ENCODE measurements at regions not wholly inside any gene's neighbourhood (a gene's known extent, or its start where the extent isn't known, plus 50 kb on each side); places are given as distances from the start of the nearest gene placed in this dataset.

DNA sequence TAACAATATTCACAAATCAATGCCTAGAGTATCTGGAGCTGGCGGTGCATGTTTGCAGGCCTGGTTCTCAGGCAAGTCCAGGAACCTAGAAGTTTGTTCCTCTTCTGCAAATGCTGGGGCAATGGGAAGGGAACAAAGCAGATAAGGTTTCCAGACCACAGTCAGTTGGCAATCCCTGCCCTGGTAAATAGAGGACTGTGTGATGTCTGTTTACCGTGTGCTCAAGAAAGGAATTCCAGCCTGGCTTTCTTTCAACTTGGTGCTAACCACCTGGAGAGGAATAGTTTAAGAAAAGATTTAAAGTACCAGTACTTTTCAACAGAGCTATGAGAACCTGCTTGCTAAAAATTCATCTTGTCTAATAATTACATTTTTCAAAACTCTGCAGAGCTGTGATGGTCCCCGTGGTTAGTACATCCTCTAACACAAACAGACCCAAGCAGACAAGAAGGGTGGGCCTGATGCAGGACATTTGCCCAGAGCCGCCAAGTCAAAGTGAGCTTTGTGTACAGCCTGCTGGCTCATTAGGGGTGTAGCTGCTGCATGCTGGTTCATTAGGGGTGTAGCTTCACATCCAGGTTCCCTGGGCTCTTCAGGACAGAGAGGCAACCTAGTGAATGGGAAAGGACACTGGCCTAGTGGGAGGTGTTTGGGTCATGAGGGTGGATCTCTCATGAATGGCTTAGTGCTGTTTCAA lies 220.5 kb downstream of the SQOR start:
- FAIRE-seq (no peak), DNase-seq (ENCODE audit: insufficient read length, low spot score) (no peak)
- TF ChIP-seq, protein P1, sequence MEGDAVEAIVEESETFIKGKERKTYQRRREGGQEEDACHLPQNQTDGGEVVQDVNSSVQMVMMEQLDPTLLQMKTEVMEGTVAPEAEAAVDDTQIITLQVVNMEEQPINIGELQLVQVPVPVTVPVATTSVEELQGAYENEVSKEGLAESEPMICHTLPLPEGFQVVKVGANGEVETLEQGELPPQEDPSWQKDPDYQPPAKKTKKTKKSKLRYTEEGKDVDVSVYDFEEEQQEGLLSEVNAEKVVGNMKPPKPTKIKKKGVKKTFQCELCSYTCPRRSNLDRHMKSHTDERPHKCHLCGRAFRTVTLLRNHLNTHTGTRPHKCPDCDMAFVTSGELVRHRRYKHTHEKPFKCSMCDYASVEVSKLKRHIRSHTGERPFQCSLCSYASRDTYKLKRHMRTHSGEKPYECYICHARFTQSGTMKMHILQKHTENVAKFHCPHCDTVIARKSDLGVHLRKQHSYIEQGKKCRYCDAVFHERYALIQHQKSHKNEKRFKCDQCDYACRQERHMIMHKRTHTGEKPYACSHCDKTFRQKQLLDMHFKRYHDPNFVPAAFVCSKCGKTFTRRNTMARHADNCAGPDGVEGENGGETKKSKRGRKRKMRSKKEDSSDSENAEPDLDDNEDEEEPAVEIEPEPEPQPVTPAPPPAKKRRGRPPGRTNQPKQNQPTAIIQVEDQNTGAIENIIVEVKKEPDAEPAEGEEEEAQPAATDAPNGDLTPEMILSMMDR (IDR thresholded peaks at IDR 0.05; ENCODE audit: insufficient read depth, missing control alignments), result no peak

DNA sequence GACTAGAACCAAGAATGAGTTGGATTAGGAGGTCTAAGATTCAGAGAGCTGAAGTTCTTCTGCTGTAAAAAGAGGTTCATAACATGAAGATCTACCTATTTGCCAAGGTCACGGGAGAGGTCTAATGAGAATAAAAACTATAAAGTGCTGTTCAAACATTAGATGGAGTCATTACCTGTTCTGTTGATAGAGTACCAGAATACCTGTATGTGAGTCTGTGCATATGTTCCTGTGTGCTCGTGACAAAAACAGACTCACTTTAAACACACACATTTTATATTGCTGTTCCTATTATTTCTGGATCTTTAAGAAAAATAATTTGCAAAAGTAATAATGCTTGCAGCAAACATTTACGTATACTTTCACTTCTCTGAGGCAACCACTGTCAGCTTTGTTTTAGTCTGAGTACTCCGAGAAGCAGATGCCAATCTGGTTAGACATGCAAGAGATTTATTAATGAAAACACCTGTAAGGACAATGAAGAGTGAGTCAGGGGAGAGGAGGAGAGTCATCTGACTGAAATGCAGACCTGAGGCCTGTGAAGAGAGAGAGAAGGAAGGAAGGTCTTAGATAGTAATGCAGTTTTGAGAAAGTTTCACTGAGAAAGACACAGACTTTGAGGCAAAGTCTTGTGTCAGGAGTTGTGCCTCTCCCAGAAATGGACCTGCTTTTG lies 221.2 kb downstream of the SQOR start:
- TF ChIP-seq, protein P1 (IDR thresholded peaks at IDR 0.05; ENCODE audit: insufficient read depth, missing control alignments), result no peak
- DNase-seq (ENCODE audit: insufficient read length, low spot score) (no peak), FAIRE-seq (no peak)

DNA sequence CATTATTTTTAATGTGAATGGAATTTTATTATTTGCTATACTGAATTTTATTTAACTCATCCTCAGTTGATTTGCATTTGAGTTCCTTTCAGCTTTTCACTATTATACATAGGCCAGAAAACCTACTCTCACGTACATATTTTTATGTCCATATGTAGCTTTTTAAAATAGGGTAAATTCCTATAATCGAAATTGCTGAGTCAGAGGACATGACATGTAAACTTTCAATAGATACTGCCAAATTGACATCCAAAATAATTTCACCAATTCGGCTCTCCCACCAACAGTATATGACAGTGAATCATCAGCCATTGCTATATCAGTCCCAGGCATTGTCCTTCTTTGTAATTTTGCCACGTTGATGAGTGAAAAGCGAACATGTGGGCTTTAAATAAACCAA lies 222.5 kb downstream of the SQOR start:
- TF ChIP-seq, protein P1 (IDR thresholded peaks at IDR 0.05; ENCODE audit: insufficient read depth, missing control alignments), result no peak
- DNase-seq (ENCODE audit: insufficient read length, low spot score), result no peak
- FAIRE-seq, result no peak

DNA sequence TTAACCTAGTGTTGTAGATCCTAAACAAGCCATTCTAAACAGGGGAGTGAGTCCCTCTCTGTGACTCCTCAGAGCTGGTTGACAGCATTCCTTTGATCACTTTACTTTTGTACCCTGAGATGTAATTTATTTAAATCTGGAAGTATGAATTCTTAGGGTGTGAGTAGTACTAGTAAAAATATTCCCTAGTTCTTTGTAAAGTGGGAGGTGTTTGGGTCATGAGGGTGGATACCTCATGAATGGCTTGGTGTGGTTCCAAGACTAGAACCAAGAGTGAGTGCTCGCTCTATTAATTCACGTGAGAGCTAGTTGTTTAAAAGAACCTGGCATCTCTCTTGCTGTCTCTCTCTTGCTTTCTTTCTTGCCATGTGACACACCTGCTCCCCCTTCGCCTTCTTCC lies 223.7 kb downstream of the SQOR start:
- TF ChIP-seq, protein P1 (IDR thresholded peaks at IDR 0.05; ENCODE audit: insufficient read depth, missing control alignments), result no peak
- DNase-seq (ENCODE audit: insufficient read length, low spot score) (no peak), FAIRE-seq (no peak)

DNA sequence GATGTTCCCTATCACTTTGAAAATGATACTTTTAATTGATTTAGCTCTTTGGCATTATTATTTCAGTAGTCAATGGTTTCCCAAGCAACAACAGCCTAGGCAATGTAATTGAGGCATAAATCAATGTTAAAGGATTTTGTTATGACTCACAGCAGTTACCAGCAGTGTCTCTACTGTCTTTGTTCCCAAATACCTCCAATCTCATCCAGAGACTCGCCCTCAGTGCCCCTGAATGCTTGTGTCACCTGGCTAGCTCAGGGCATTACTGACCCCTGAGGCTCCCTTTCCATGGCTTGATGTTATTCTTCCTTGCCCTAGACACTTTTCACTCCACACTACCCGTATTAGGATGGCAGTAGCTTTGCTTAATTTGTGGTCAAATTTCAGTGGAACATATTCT lies 227.2 kb downstream of the SQOR start:
- no peak for FAIRE-seq
- TF ChIP-seq, protein P1 (IDR thresholded peaks at IDR 0.05; ENCODE audit: insufficient read depth, missing control alignments), result no peak
- DNase-seq (ENCODE audit: insufficient read length, low spot score), result no peak

DNA sequence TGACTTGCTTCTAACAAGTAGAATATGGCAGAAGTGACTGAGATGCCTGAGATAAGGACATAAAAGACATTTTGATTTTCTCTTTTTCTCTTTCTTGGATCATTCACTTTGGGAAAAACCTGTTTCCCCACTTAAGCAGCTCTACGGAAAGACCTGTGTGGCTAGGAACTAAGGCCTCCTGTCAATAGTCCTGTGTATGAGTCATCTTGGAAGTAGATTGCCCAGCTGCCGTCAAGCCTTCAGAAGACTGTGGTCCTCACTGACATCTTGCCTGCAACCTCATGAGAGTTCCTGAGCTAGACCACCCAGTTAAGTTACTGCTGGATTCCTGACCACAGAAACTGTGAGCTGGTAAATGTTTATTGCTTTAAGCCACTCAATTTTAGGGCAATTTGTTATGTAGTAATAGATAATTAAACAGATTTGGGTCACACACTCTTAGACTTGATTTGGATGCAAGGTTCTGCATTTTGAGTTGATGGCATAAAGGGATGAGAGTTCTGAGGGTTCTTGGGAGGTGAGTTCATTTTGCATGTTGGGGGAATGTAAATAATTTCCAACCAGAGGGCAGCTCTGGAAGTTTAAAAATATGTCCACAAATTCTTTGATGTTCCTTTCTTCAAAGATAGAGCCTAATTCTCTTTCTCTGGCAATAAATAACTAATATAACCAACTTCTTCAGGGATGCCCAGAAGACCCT lies 229.2 kb downstream of the SQOR start:
- TF ChIP-seq, protein P1 (IDR thresholded peaks at IDR 0.05; ENCODE audit: insufficient read depth, missing control alignments), result no peak
- FAIRE-seq (no peak), DNase-seq (ENCODE audit: insufficient read length, low spot score) (no peak)

Data from D721Med (cell line).